ENCODE measurements at regions not wholly inside any gene's neighbourhood (a gene's known extent, or its start where the extent isn't known, plus 50 kb on each side); places are given as distances from the start of the nearest gene placed in this dataset.
A peak's percentile ranks its signal among the peaks of the same experiment; 100 is the strongest.

DNA sequence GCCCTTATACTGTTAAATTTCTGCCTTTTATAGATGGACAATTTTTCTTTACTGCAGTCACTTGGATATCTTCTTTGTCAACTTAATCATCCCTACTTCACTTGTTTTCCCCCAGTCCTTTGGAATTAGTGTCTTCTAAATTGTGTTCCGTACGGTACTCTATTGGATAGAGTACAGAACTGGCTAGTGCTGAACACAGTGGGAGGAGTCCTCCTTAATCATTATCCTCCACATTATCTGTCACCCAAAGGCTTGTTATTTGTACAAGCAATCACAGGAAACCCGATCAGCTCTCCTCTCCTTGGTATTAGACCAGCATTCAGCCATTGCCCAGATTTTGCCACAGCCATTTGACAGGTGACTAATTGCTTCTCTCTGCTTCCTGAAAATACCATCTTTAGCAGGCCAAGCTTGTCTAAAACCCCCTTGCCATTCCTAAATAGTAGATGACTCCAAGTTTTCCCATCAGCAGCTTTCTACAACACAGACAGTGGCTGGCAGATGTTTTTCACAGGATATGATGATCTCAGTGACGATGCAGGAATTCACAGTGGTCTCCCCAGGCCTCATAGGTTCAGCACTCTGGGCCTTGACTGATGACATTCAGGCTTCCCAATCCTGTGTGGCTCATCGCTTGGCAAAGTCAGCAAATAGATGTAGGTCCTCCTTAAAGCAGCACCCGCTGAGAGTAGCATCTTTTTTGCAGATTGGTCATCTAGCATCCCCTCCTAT is 216.0 kb upstream of the RGS6 start:
- WGBS, 2 donors (ENCODE audit: low coverage in 1 of 2), result 89 to 100% methylated on average over 3 of the region's 6 CpGs
- no peak overlapping the region for H3K27ac ChIP-seq
- peaks cover 0 to 15% (median 5%) of the 10 kb centered on the region in 3 donors for H3K4me1 ChIP-seq
- H3K36me3 ChIP-seq, result peaks cover 0 to 12% of the 10 kb centered on the region in 2 donors
- H3K9me3 ChIP-seq, result no peaks in the 10 kb centered on the region
- H3K4me3 ChIP-seq, result no peak overlapping the region
- no peak for ATAC-seq
- TF ChIP-seq, protein P1, sequence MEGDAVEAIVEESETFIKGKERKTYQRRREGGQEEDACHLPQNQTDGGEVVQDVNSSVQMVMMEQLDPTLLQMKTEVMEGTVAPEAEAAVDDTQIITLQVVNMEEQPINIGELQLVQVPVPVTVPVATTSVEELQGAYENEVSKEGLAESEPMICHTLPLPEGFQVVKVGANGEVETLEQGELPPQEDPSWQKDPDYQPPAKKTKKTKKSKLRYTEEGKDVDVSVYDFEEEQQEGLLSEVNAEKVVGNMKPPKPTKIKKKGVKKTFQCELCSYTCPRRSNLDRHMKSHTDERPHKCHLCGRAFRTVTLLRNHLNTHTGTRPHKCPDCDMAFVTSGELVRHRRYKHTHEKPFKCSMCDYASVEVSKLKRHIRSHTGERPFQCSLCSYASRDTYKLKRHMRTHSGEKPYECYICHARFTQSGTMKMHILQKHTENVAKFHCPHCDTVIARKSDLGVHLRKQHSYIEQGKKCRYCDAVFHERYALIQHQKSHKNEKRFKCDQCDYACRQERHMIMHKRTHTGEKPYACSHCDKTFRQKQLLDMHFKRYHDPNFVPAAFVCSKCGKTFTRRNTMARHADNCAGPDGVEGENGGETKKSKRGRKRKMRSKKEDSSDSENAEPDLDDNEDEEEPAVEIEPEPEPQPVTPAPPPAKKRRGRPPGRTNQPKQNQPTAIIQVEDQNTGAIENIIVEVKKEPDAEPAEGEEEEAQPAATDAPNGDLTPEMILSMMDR (IDR thresholded peaks at IDR 0.05), result no peak
- no peak for TF ChIP-seq POLR2A (IDR thresholded peaks at IDR 0.05)
- no peak for TF ChIP-seq EP300 (IDR thresholded peaks at IDR 0.05)
- TF ChIP-seq POLR2AphosphoS5 (IDR thresholded peaks at IDR 0.05), result no peak
- no peaks in the 10 kb centered on the region for H3K27me3 ChIP-seq

- no peak for ATAC-seq
Measured at GRCh38 chr14:71720978-71721624, 211.1 kb upstream of the RGS6 start.

DNA sequence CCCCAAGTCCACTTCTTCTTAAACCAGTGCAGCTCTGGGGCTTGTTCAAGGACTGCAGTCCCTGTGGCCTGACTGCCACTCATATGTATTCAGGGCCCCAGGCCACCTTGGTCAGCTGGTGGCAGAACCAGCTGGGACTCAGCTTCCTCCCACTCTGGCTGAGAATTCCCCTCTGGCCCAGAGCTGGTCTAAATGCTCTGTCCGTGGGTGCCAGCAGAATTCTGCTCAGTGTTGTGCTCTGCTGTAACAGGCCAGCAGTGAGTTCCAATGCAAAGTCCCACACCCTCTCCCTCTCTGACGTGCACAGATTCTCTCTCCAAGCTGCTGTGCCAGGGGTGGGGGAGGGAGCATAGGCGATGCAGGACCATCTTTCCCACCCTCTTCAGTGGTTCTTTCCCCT is 210.4 kb upstream of the RGS6 start:
- Histone ChIP-seq H3K4me1 (peaks cover 0 to 11% (median 0%) of the 10 kb centered on the region in 3 donors), H3K9me3 (no peaks in the 10 kb centered on the region), H3K4me3 (no peak overlapping the region), H3K36me3 (peaks cover 0 to 43% of the 10 kb centered on the region in 2 donors), H3K27me3 (no peaks in the 10 kb centered on the region), H3K27ac (no peak overlapping the region)
- TF ChIP-seq POLR2AphosphoS5 (IDR thresholded peaks at IDR 0.05), result no peak
- no peak for TF ChIP-seq POLR2A (IDR thresholded peaks at IDR 0.05)
- TF ChIP-seq EP300 (IDR thresholded peaks at IDR 0.05), result no peak
- TF ChIP-seq, protein P1 (IDR thresholded peaks at IDR 0.05), result no peak
- no peak for ATAC-seq
- 81% methylated on average over 2 of the region's 3 CpGs; no CpG with 5 or more reads in 1 of the 2 donors for WGBS, 2 donors (ENCODE audit: low coverage in 1 of 2)

More at GRCh38 chr14:71720978-71721624, 211.1 kb upstream of the RGS6 start:
- Histone ChIP-seq H3K27ac (no peak overlapping the region), H3K4me3 (no peak overlapping the region), H3K27me3 (no peaks in the 10 kb centered on the region), H3K4me1 (peaks cover 0 to 7% (median 0%) of the 10 kb centered on the region in 3 donors), H3K9me3 (no peaks in the 10 kb centered on the region), H3K36me3 (peaks cover 0 to 44% of the 10 kb centered on the region in 2 donors)
- 100% methylated on average over 1 to 5 of the region's 9 CpGs for WGBS, 2 donors (ENCODE audit: low coverage in 1 of 2)
- TF ChIP-seq POLR2AphosphoS5 (IDR thresholded peaks at IDR 0.05), result no peak
- no peak for TF ChIP-seq EP300 (IDR thresholded peaks at IDR 0.05)
- no peak for TF ChIP-seq POLR2A (IDR thresholded peaks at IDR 0.05)
- TF ChIP-seq, protein P1 (IDR thresholded peaks at IDR 0.05), result peak in 1 of 4 experiments; percentile 43

- H3K27ac ChIP-seq, result no peak overlapping the region
- peaks cover 0 to 43% of the 10 kb centered on the region in 2 donors for H3K36me3 ChIP-seq
- no peak overlapping the region for H3K4me3 ChIP-seq
- peaks cover 0 to 11% (median 0%) of the 10 kb centered on the region in 3 donors for H3K4me1 ChIP-seq
- H3K27me3 ChIP-seq, result no peaks in the 10 kb centered on the region
- TF ChIP-seq POLR2AphosphoS5 (IDR thresholded peaks at IDR 0.05) (no peak), POLR2A (IDR thresholded peaks at IDR 0.05) (no peak), EP300 (IDR thresholded peaks at IDR 0.05) (no peak)
- TF ChIP-seq, protein P1 (IDR thresholded peaks at IDR 0.05), result no peak
- H3K9me3 ChIP-seq, result no peaks in the 10 kb centered on the region
- no peak for ATAC-seq
- 96 to 100% methylated on average over 4 of the region's 6 CpGs for WGBS, 2 donors (ENCODE audit: low coverage in 1 of 2)
Measured at GRCh38 chr14:71722885-71723284, 209.3 kb upstream of the RGS6 start.
